ENCODE measurements at regions not wholly inside any gene's neighbourhood (a gene's known extent, or its start where the extent isn't known, plus 50 kb on each side); places are given as distances from the start of the nearest gene placed in this dataset.

DNA sequence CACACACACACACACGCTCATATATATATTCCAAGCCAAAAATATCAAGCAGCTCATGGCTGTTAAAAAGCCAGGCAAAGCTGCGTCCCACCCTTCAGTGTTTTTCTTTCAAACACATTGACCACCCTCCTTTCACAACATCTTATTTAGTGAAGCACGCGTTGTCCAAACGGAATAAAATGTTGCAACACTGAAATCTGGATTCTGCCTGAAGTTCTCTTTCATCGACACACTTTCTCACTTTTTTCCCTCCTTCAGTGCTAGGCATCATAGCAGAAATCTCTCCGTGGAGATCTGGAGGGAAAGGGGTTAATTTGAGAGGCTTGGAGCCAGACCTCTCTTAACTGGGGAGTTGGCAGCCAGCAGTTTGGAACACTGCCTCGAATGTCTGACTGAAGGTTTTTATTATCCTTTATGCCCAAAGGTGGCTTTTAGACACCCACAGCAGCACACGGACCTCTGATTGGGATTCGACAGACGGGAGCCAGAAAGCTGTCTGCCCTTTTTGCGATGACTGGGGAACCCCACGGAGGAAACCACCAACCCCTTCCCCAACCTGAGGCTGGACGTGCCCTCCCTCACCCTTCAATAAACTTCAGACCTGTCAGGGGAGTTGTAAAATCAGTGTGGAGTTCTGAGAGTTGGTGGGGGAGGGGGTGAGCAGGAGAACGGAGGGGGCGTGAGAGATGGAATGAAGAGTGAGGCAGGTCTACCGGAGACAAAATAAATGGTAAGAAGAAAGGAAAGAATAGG is 833.6 kb upstream of the SOX9 start:
- TF ChIP-seq, protein P1, sequence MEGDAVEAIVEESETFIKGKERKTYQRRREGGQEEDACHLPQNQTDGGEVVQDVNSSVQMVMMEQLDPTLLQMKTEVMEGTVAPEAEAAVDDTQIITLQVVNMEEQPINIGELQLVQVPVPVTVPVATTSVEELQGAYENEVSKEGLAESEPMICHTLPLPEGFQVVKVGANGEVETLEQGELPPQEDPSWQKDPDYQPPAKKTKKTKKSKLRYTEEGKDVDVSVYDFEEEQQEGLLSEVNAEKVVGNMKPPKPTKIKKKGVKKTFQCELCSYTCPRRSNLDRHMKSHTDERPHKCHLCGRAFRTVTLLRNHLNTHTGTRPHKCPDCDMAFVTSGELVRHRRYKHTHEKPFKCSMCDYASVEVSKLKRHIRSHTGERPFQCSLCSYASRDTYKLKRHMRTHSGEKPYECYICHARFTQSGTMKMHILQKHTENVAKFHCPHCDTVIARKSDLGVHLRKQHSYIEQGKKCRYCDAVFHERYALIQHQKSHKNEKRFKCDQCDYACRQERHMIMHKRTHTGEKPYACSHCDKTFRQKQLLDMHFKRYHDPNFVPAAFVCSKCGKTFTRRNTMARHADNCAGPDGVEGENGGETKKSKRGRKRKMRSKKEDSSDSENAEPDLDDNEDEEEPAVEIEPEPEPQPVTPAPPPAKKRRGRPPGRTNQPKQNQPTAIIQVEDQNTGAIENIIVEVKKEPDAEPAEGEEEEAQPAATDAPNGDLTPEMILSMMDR (conservative IDR thresholded peaks at IDR 0.05; ENCODE audit: low read depth, low read length): no peak
- TF ChIP-seq RAD21 (IDR thresholded peaks at IDR 0.05; ENCODE audit: low read length): no peak
- TF ChIP-seq POLR2A (IDR thresholded peaks at IDR 0.05; ENCODE audit: low read depth, low read length): no peak
- no peak for TF ChIP-seq BHLHE40 (IDR thresholded peaks at IDR 0.05; ENCODE audit: low read depth, low read length)
- TF ChIP-seq NFE2L2 (IDR thresholded peaks at IDR 0.05; ENCODE audit: low read depth, low read length): no peak
- TF ChIP-seq, protein P2, sequence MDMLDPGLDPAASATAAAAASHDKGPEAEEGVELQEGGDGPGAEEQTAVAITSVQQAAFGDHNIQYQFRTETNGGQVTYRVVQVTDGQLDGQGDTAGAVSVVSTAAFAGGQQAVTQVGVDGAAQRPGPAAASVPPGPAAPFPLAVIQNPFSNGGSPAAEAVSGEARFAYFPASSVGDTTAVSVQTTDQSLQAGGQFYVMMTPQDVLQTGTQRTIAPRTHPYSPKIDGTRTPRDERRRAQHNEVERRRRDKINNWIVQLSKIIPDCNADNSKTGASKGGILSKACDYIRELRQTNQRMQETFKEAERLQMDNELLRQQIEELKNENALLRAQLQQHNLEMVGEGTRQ (IDR thresholded peaks at IDR 0.05; ENCODE audit: low read depth, low read length): no peak
- TF ChIP-seq SMC3 (IDR thresholded peaks at IDR 0.05; ENCODE audit: low read depth, low read length): no peak

Measured in IMR-90 (cell line).